Right hindlimb (tissue), 1 donor: ENCODE measurements at regions not wholly inside any gene's neighbourhood (a gene's known extent, or its start where the extent isn't known, plus 50 kb on each side); places are given as distances from the start of the nearest gene placed in this dataset.

Experiments used
- DNase-seq: peaks from one replicate; pipeline ENCODE4 v3.0.0-alpha.2; 2018

- no peak for DNase-seq
These were observed 277.1 kb downstream of the FOXG1 start for GRCh38 chr14:29043737-29044136.

DNA sequence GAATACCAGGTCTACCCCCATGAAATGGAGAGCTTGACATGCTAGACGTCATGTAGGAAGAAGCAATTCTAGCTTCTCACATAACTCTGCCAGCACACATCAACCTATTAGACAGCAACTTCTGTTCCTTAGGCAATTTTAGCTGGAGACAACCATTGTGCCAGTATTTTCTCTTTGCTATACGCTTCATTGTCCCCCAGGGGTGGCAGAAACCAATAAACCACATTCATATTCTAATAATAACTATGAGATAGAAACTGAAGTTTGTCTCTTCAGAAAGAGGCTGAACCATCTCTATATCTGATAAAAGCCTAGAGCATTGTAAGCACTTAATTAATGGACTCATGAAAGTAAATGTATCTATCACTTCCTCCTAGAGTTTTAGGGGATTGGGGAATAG, 278.6 kb downstream of the FOXG1 start:
- no peak for DNase-seq

- DNase-seq, result no peak
These were observed 287.5 kb downstream of the FOXG1 start for GRCh38 chr14:29054119-29054518.

DNA sequence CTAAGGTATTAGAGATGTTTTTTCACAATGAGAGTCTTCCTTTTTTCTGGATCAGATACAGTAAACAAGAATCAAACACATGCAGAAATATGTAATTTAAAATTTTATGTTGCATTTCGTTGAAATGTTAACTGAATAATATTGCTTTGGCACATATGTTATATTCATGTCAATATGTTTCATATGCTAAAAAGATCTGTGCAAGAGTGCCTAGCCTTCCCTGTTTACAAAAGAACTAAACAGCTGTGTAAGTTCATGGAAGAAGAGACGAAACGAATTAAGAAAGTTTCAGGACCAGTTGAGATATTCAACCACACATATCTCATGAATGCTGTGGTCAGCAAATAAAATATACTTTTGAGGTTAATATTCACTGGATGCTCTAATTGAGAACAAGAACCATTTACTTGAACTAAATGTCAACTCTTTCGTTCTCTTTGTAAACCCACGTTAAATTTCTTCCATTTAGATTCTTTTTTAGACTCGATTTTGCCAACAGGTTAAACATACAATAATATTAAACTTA, 289.5 kb downstream of the FOXG1 start:
- DNase-seq, result no peak

- DNase-seq, result no peak
These were observed 295.1 kb downstream of the FOXG1 start for GRCh38 chr14:29061702-29062101.

DNA sequence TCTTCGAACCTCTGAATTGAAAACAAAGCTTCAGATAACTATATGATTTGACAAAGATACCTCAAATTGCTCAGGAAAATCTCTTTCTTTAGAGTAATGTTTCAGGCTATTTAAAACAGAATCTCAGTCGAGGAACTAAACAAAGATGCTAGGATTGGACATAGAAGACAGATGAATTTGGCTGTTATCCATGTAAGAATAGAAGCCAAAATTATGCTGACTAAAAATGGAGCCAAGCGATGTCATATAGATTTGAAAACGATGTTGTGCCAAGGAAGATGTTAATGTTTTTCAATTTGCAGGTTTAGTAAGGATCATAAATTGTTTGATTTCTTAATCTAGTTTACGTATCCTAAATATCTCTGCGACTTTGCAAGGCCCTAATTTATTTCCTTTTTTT, 295.9 kb downstream of the FOXG1 start:
- DNase-seq, result no peak

- no peak for DNase-seq
These were observed 296.4 kb downstream of the FOXG1 start for GRCh38 chr14:29062976-29063375.

GRCh38 chr14:29064305-29064900, 297.8 kb downstream of the FOXG1 start:
- no peak for DNase-seq

GRCh38 chr14:29069228-29069627, 302.6 kb downstream of the FOXG1 start:
- no peak for DNase-seq

DNA sequence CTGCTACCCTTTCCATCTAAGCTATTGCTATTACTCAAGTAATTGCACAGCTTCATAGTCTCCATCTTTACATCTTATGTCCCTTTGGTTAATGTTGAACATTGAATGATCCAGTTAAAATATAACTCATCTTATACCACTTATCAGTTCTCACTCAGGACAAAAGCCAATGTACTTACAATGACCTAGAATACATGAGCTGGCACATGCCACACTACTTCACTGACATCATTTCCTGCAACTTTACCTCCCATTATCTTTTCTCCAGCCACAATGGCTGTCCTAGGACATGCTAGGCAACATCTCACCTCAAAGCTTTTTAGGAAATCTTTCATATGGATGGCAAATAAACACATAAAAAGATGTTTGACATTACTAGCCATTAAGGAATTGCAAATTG, 309.2 kb downstream of the FOXG1 start:
- no peak for DNase-seq

- DNase-seq, result no peak
These were observed 311.3 kb downstream of the FOXG1 start for GRCh38 chr14:29077916-29078315.

DNA sequence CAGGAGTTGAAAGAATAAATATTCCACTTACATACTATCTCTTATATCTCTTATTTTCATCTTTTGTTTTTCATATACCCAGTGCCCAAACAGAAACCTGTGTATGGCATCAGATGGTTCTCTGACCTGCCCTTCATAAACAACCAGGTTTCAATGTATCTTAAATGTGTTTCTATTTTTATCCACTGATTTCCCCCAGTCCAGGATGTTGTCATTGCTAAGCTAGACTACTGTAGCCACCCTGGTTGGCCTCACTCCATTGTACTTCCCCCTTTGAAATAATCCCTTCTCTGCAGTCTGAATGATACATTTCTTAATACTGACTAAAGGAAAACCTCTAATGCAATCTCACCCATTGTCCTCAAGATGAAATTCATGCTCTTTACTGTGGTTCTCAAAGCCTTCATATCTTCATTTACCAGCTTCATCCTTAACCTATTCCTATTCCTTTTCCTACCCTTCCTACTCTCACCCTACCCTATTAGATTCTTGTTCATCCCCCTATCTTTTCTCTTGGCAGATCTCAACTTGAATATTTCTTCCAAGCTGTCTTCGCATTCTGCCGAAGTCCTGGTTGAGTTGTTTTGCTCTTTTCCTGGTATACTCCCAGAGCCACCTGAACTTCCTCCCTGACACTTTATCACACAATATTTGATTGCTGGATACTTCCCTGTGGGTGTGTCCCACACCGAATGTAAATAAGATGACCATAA, 312.4 kb downstream of the FOXG1 start:
- DNase-seq, result no peak

GRCh38 chr14:29085546-29085945, 319.0 kb downstream of the FOXG1 start:
- no peak for DNase-seq

DNA sequence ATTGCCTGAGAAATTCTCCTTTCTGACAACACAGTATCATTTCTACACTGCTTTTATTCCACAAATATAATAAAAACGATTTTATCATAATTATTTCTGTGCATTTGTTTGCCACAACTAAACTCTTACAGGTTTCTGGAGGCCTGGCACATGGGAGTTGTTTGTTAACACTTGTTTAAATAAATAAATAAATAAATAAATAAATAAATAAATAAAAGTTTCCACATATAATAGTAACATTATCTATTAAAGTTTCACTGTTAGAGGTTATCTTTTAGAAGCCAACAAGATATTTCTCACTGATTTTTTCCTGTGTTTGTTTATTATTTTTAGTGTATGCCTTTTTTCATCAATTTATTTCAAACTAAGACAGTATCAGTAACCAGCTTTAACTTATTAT, 323.3 kb downstream of the FOXG1 start:
- DNase-seq, result no peak

GRCh38 chr14:29092121-29092520, 325.5 kb downstream of the FOXG1 start:
- DNase-seq, result no peak

- no peak for DNase-seq
These were observed 330.9 kb downstream of the FOXG1 start for GRCh38 chr14:29097476-29097875.

- no peak for DNase-seq
These were observed 332.1 kb downstream of the FOXG1 start for GRCh38 chr14:29098656-29099055.

GRCh38 chr14:29102266-29102665, 335.7 kb downstream of the FOXG1 start:
- DNase-seq, result no peak

- no peak for DNase-seq
These were observed 336.4 kb downstream of the FOXG1 start for GRCh38 chr14:29102996-29103395.

DNA sequence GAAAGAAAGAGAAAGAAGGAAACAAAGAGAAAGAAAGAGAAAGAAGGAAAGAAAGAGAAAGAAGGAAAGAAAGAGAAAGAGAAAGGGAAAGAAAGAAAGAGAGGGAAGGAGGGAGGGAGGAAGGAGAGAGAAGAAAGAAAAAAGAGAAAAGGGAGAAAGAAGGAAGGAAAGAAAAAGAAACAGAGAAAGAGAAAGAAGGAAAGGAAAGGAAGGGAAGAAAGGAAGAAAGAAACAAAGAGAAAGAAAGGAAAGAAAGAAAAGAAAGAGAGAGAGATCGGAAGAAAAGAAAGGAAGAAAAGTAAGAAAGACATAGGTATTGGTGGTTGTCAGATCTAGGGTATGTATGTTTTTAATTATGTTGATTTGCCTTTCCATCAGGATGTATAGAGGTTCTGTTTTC, 342.3 kb downstream of the FOXG1 start:
- DNase-seq, result no peak

- no peak for DNase-seq
These were observed 343.0 kb downstream of the FOXG1 start for GRCh38 chr14:29109589-29109988.

DNA sequence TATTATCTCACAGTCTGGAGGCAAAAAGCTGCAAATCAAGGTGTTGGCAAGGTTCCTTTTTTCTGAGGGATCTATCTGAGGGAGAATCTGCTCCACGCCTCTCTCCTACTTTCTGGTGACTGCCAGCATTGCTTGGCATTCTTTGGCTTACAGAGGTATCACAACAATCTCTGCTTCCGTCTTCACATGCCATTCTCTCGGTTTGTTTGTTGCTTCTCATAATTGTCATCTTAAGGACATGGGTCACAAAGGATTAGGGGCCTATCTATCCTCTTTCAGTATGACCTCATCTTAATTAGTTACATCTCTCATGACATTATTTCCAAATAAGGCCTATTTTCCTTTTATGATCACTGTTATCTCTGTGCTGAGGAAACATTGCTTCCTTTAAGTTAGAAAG, 345.0 kb downstream of the FOXG1 start:
- no peak for DNase-seq

GRCh38 chr14:29123017-29123416, 356.4 kb downstream of the FOXG1 start:
- DNase-seq, result no peak

- no peak for DNase-seq
These were observed 359.8 kb downstream of the FOXG1 start for GRCh38 chr14:29126361-29126760.

GRCh38 chr14:29126865-29127264, 360.3 kb downstream of the FOXG1 start:
- no peak for DNase-seq
